Liver (tissue), 8 donors: ENCODE measurements at regions not wholly inside any gene's neighbourhood (a gene's known extent, or its start where the extent isn't known, plus 50 kb on each side); places are given as distances from the start of the nearest gene placed in this dataset.

Experiments used
- DNase-seq: peaks from one replicate; pipeline ENCODE4 v3.0.0-alpha.2; 2017; ENCODE audit warnings: low spot score
- H3K27ac ChIP-seq, 2 donors: one replicate each; pipeline ENCODE4 v1.7.0; 2013; ENCODE audit warnings: inconsistent platforms in 2 of 2, low read length in 2 of 2, control low read depth in 1 of 2, low read depth in 1 of 2, mild to moderate bottlenecking in 1 of 2
- H3K27me3 ChIP-seq, 4 donors: one replicate each; pipeline versions ENCODE4 v1.6.1 to v1.7.0; 2013; ENCODE audit warnings: low read length in 3 of 4, inconsistent platforms in 1 of 4, mild to moderate bottlenecking in 1 of 4, moderate library complexity in 1 of 4; ENCODE audit not compliant: control insufficient read depth in 4 of 4, insufficient read depth in 4 of 4
- H3K36me3 ChIP-seq, 4 donors: one replicate each; pipeline versions ENCODE4 v1.6.1 to v1.7.0; 2013; ENCODE audit warnings: low read length in 3 of 4, mild to moderate bottlenecking in 3 of 4, low read depth in 1 of 4, moderate library complexity in 1 of 4; ENCODE audit not compliant: control insufficient read depth in 4 of 4, insufficient read depth in 3 of 4
- H3K4me1 ChIP-seq, 4 donors: one replicate each; pipeline versions ENCODE4 v1.6.1 to v1.7.0; 2013; ENCODE audit warnings: low read length in 3 of 4, mild to moderate bottlenecking in 3 of 4, moderate library complexity in 1 of 4; ENCODE audit not compliant: control insufficient read depth in 4 of 4, insufficient read depth in 4 of 4
- H3K4me3 ChIP-seq, 3 donors: one replicate each; pipeline versions ENCODE4 v1.6.1 to v1.7.0; 2013; ENCODE audit warnings: low read length in 3 of 3, control low read depth in 1 of 3, low read depth in 1 of 3, mild to moderate bottlenecking in 1 of 3
- H3K9ac ChIP-seq, 2 donors: one replicate each; pipeline ENCODE4 v1.7.0; 2013; ENCODE audit warnings: low read length in 2 of 2, mild to moderate bottlenecking in 2 of 2, moderate library complexity in 2 of 2, control low read depth in 1 of 2, low read depth in 1 of 2
- H3K9me3 ChIP-seq, 4 donors: one replicate each; pipeline versions ENCODE4 v1.6.1 to v1.7.0; 2013; ENCODE audit warnings: low read length in 3 of 4; ENCODE audit not compliant: control insufficient read depth in 4 of 4
- EGR1 ChIP-seq, 2 donors: IDR thresholded peaks; 2 replicates each; pipeline ENCODE4 v1.6.1; 2016 to 2018; ENCODE audit warnings: antibody characterized with exemption in 2 of 2, low read depth in 2 of 2
- FOXA1 ChIP-seq: IDR thresholded peaks from 2 replicates; pipeline ENCODE4 v1.6.1; 2016; ENCODE audit warnings: antibody characterized with exemption
- FOXA2 ChIP-seq: IDR thresholded peaks from 2 replicates; pipeline ENCODE4 v1.6.1; 2016; ENCODE audit warnings: antibody characterized with exemption
- HNF4A ChIP-seq, 2 donors: conservative IDR thresholded peaks; 2 replicates each; pipeline ENCODE4 v1.6.1; 2016; ENCODE audit warnings: antibody characterized with exemption in 2 of 2, mild to moderate bottlenecking in 2 of 2
- HNF4G ChIP-seq: IDR thresholded peaks from 2 replicates; pipeline ENCODE4 v1.6.1; 2016; ENCODE audit warnings: antibody characterized with exemption
- JUND ChIP-seq, 2 donors: IDR thresholded peaks; 2 replicates each; pipeline ENCODE4 v1.6.1; 2016; ENCODE audit warnings: antibody characterized with exemption in 2 of 2
- NR2F2 ChIP-seq: IDR thresholded peaks from 2 replicates; pipeline ENCODE4 v1.6.1; 2016; ENCODE audit warnings: antibody characterized with exemption
- RAD21 ChIP-seq, 2 donors: IDR thresholded peaks; 2 replicates each; pipeline ENCODE4 v1.6.1; 2016; ENCODE audit warnings: antibody characterized with exemption in 2 of 2, mild to moderate bottlenecking in 2 of 2
- RXRA ChIP-seq, 2 donors: IDR thresholded peaks; 2 replicates each; pipeline ENCODE4 v1.6.1; 2017 to 2018; ENCODE audit warnings: antibody characterized with exemption in 2 of 2, mild to moderate bottlenecking in 1 of 2
- SP1 ChIP-seq: IDR thresholded peaks from 2 replicates; pipeline ENCODE4 v1.6.1; 2018; ENCODE audit warnings: antibody characterized with exemption, mild to moderate bottlenecking
- TAF1 ChIP-seq: conservative IDR thresholded peaks from 2 replicates; pipeline ENCODE4 v1.6.1; 2016; ENCODE audit warnings: antibody characterized with exemption, mild to moderate bottlenecking
- YY1 ChIP-seq: IDR thresholded peaks from 2 replicates; pipeline ENCODE4 v1.6.1; 2016; ENCODE audit warnings: antibody characterized with exemption, mild to moderate bottlenecking
- WGBS: extraction: QIAGEN DNeasy Blood & Tissue Kit; methylation state at CpG from one replicate; pipeline ENCODE4 v1.1.7; 2013; 5-methylcytosine and 5-hydroxymethylcytosine counted together
- TF ChIP-seq, protein P1 (sequence below): IDR thresholded peaks from 2 replicates; pipeline ENCODE4 v1.6.1; 2016; ENCODE audit warnings: antibody characterized with exemption
- TF ChIP-seq, protein P2 (sequence below): IDR thresholded peaks from 2 replicates; pipeline ENCODE4 v1.6.1; 2016; ENCODE audit warnings: antibody characterized with exemption, mild to moderate bottlenecking
- TF ChIP-seq, protein P3 (sequence below): IDR thresholded peaks from 2 replicates; pipeline ENCODE4 v1.6.1; 2016; ENCODE audit warnings: antibody characterized with exemption
- TF ChIP-seq, protein P4 (sequence below): IDR thresholded peaks from 2 replicates; pipeline ENCODE4 v1.6.1; 2016; ENCODE audit warnings: antibody characterized with exemption
- TF ChIP-seq, protein P5 (sequence below): fragments of 150-350 bp; IDR thresholded peaks from 2 replicates; pipeline ENCODE4 v1.5.1; 2017; ENCODE audit warnings: improper control_type of control experiment, low read depth, low read length; ENCODE audit not compliant: missing input control
- donor health status: healthy.
- donor health status: healthy.
- donor health status: healthy.
- donor health status: healthy.
- donor health status: healthy.

DNA sequence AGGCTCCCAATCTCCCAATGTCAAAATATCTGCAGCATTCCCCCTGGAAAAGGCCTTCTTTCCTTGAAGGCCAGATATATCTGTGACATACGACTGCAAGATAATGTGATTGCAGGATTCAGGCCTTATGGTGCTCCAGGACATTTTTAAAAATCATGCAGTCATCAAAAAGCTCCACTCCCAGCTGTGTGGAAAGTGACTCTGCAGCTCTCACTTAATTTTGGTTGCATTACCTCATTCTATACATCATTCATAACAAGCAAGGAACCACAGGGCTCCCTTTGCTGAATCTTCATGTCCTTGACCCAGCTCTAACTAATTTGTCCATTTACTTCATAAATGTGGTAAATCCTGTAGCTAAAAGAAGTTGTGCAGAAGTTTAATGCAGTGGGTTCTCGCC lies 386.2 kb upstream of the SLC30A5 start:
- Histone ChIP-seq H3K36me3 (peaks cover 0 to 19% (median 11%) of the 10 kb centered on the region in 4 donors), H3K9ac (no peak overlapping the region), H3K4me3 (no peak overlapping the region), H3K4me1 (no peaks in the 10 kb centered on the region), H3K27me3 (no peaks in the 10 kb centered on the region), H3K9me3 (no peaks in the 10 kb centered on the region), H3K27ac (no peak overlapping the region)
- 48% methylated on average over 2 of the region's 2 CpGs for WGBS
- TF ChIP-seq HNF4G = no peak
- TF ChIP-seq RAD21 (IDR thresholded peaks at IDR 0.05) = no peak
- no peak for TF ChIP-seq FOXA2
- TF ChIP-seq, protein P1, sequence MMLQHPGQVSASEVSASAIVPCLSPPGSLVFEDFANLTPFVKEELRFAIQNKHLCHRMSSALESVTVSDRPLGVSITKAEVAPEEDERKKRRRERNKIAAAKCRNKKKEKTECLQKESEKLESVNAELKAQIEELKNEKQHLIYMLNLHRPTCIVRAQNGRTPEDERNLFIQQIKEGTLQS = no peak
- no peak for TF ChIP-seq NR2F2
- TF ChIP-seq, protein P2, sequence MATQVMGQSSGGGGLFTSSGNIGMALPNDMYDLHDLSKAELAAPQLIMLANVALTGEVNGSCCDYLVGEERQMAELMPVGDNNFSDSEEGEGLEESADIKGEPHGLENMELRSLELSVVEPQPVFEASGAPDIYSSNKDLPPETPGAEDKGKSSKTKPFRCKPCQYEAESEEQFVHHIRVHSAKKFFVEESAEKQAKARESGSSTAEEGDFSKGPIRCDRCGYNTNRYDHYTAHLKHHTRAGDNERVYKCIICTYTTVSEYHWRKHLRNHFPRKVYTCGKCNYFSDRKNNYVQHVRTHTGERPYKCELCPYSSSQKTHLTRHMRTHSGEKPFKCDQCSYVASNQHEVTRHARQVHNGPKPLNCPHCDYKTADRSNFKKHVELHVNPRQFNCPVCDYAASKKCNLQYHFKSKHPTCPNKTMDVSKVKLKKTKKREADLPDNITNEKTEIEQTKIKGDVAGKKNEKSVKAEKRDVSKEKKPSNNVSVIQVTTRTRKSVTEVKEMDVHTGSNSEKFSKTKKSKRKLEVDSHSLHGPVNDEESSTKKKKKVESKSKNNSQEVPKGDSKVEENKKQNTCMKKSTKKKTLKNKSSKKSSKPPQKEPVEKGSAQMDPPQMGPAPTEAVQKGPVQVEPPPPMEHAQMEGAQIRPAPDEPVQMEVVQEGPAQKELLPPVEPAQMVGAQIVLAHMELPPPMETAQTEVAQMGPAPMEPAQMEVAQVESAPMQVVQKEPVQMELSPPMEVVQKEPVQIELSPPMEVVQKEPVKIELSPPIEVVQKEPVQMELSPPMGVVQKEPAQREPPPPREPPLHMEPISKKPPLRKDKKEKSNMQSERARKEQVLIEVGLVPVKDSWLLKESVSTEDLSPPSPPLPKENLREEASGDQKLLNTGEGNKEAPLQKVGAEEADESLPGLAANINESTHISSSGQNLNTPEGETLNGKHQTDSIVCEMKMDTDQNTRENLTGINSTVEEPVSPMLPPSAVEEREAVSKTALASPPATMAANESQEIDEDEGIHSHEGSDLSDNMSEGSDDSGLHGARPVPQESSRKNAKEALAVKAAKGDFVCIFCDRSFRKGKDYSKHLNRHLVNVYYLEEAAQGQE = no peak
- TF ChIP-seq FOXA1 = no peak
- no peak for TF ChIP-seq EGR1 (IDR thresholded peaks at IDR 0.05; ENCODE audit: low read depth in 2 of 2)
- no peak for TF ChIP-seq YY1
- TF ChIP-seq TAF1 = no peak
- no peak for TF ChIP-seq RXRA (IDR thresholded peaks at IDR 0.05)
- TF ChIP-seq SP1 = no peak
- TF ChIP-seq, protein P3, sequence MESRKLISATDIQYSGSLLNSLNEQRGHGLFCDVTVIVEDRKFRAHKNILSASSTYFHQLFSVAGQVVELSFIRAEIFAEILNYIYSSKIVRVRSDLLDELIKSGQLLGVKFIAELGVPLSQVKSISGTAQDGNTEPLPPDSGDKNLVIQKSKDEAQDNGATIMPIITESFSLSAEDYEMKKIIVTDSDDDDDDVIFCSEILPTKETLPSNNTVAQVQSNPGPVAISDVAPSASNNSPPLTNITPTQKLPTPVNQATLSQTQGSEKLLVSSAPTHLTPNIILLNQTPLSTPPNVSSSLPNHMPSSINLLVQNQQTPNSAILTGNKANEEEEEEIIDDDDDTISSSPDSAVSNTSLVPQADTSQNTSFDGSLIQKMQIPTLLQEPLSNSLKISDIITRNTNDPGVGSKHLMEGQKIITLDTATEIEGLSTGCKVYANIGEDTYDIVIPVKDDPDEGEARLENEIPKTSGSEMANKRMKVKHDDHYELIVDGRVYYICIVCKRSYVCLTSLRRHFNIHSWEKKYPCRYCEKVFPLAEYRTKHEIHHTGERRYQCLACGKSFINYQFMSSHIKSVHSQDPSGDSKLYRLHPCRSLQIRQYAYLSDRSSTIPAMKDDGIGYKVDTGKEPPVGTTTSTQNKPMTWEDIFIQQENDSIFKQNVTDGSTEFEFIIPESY = no peak
- no peak for TF ChIP-seq JUND (IDR thresholded peaks at IDR 0.05)
- TF ChIP-seq, protein P4, sequence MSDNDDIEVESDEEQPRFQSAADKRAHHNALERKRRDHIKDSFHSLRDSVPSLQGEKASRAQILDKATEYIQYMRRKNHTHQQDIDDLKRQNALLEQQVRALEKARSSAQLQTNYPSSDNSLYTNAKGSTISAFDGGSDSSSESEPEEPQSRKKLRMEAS = no peak
- TF ChIP-seq, protein P5, sequence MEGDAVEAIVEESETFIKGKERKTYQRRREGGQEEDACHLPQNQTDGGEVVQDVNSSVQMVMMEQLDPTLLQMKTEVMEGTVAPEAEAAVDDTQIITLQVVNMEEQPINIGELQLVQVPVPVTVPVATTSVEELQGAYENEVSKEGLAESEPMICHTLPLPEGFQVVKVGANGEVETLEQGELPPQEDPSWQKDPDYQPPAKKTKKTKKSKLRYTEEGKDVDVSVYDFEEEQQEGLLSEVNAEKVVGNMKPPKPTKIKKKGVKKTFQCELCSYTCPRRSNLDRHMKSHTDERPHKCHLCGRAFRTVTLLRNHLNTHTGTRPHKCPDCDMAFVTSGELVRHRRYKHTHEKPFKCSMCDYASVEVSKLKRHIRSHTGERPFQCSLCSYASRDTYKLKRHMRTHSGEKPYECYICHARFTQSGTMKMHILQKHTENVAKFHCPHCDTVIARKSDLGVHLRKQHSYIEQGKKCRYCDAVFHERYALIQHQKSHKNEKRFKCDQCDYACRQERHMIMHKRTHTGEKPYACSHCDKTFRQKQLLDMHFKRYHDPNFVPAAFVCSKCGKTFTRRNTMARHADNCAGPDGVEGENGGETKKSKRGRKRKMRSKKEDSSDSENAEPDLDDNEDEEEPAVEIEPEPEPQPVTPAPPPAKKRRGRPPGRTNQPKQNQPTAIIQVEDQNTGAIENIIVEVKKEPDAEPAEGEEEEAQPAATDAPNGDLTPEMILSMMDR = no peak
- DNase-seq = no peak

DNA sequence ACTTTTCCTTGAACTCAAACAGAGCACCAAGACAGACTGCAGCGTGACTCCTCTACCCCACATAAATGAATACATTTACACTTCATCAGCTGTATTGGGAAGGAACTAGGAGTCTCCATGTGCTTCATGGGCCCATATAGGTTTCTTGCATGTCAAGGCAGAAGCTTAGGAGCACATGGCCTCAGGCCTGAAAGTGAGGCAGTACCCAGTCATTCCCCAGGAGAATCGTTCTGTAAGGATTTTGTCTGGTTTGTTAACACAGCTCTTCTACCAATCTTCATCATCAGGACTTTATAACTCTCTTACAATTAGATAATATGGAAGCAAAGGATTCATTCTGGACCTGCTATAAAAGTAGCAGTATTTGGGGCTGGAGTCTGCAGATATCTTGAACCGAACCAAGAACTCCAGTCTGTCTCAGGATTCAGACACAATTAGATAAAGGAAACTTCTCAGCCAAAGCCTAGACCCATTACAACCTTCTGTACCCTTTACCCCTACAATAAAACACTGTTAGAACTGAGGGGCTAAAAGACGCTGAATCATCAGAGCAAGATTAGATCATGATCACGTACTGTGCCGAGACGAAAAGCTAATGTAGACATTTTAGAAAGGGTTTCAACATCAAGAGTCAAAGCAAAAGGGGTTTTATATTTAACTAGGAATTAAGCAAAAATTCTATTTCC lies 385.5 kb upstream of the SLC30A5 start:
- H3K9ac ChIP-seq = no peak overlapping the region
- TF ChIP-seq HNF4G (no peak), HNF4A (conservative IDR thresholded peaks at IDR 0.05) (no peak)
- TF ChIP-seq, protein P3 = no peak
- no peaks in the 10 kb centered on the region for H3K27me3 ChIP-seq
- H3K4me3 ChIP-seq = no peak overlapping the region
- 95% methylated on average over 7 of the region's 7 CpGs for WGBS
- no peak overlapping the region for H3K27ac ChIP-seq
- no peaks in the 10 kb centered on the region for H3K9me3 ChIP-seq
- H3K36me3 ChIP-seq = peaks cover 0 to 19% (median 11%) of the 10 kb centered on the region in 4 donors
- H3K4me1 ChIP-seq = no peaks in the 10 kb centered on the region
- no peak for DNase-seq
